ENCODE measurements at regions not wholly inside any gene's neighbourhood (a gene's known extent, or its start where the extent isn't known, plus 50 kb on each side); places are given as distances from the start of the nearest gene placed in this dataset.
"Not testable (repeated sequence)": the region's sequence is repeated elsewhere in the genome, so short reads cannot be mapped to it uniquely, and the experiment has no call there.

GRCh38 chrX:122047261-122047660, 999.9 kb downstream of the GLUD2 start:
- DNase-seq (ENCODE audit: low spot score): no peak

- no peak for DNase-seq (ENCODE audit: low spot score)
Measured at GRCh38 chrX:122055460-122055859, 1008.0 kb downstream of the GLUD2 start.

GRCh38 chrX:122055979-122056715, 1008.7 kb downstream of the GLUD2 start:
- DNase-seq (ENCODE audit: low spot score): no peak

- no peak for DNase-seq (ENCODE audit: low spot score)
Measured at GRCh38 chrX:122076241-122076640, 1028.8 kb downstream of the GLUD2 start.

GRCh38 chrX:122078079-122078478, 1030.7 kb downstream of the GLUD2 start:
- no peak for DNase-seq (ENCODE audit: low spot score)

GRCh38 chrX:122087341-122087740, 1039.9 kb downstream of the GLUD2 start:
- no peak for DNase-seq (ENCODE audit: low spot score)

GRCh38 chrX:122091571-122091970, 1044.2 kb downstream of the GLUD2 start:
- DNase-seq (ENCODE audit: low spot score): no peak

GRCh38 chrX:122092360-122092759, 1045.0 kb downstream of the GLUD2 start:
- no peak for DNase-seq (ENCODE audit: low spot score)

GRCh38 chrX:122092978-122093377, 1045.6 kb downstream of the GLUD2 start:
- no peak for DNase-seq (ENCODE audit: low spot score)

- DNase-seq (ENCODE audit: low spot score): no peak
Measured at GRCh38 chrX:122094611-122095010, 1047.2 kb downstream of the GLUD2 start.

- DNase-seq (ENCODE audit: low spot score): no peak
Measured at GRCh38 chrX:122113376-122113775, 1066.0 kb downstream of the GLUD2 start.

GRCh38 chrX:122113896-122114295, 1066.5 kb downstream of the GLUD2 start:
- no peak for DNase-seq (ENCODE audit: low spot score)

GRCh38 chrX:122115604-122116003, 1068.2 kb downstream of the GLUD2 start:
- no peak for DNase-seq (ENCODE audit: low spot score)

- no peak for DNase-seq (ENCODE audit: low spot score)
Measured at GRCh38 chrX:122119361-122119760, 1064.7 kb upstream of the GRIA3 start.

- DNase-seq (ENCODE audit: low spot score): no peak
Measured at GRCh38 chrX:122122274-122122673, 1061.8 kb upstream of the GRIA3 start.

- DNase-seq (ENCODE audit: low spot score): no peak
Measured at GRCh38 chrX:122133478-122133877, 1050.6 kb upstream of the GRIA3 start.

- DNase-seq (ENCODE audit: low spot score): no peak
Measured at GRCh38 chrX:122134291-122134690, 1049.8 kb upstream of the GRIA3 start.

GRCh38 chrX:122135070-122135469, 1049.0 kb upstream of the GRIA3 start:
- no peak for DNase-seq (ENCODE audit: low spot score)

GRCh38 chrX:122140219-122140618, 1043.9 kb upstream of the GRIA3 start:
- not testable (repeated sequence) for DNase-seq (ENCODE audit: low spot score)

- DNase-seq (ENCODE audit: low spot score): no peak
Measured at GRCh38 chrX:122154019-122154418, 1030.1 kb upstream of the GRIA3 start.

GRCh38 chrX:122168241-122168640, 1015.8 kb upstream of the GRIA3 start:
- no peak for DNase-seq (ENCODE audit: low spot score)

- no peak for DNase-seq (ENCODE audit: low spot score)
Measured at GRCh38 chrX:122184791-122185190, 999.3 kb upstream of the GRIA3 start.

GRCh38 chrX:122187069-122187713, 996.9 kb upstream of the GRIA3 start:
- DNase-seq (ENCODE audit: low spot score): no peak

GRCh38 chrX:122188751-122189150, 995.3 kb upstream of the GRIA3 start:
- DNase-seq (ENCODE audit: low spot score): no peak
